Stimulated activated CD4-positive, alpha-beta T cell treated with anti-CD3 and anti-CD28 coated beads, Interleukin-12 subunit alpha, Interleukin-12 subunit beta, amount 100 ng/mL, for 48 hours (primary cell): ENCODE measurements at regions not wholly inside any gene's neighbourhood (a gene's known extent, or its start where the extent isn't known, plus 50 kb on each side); places are given as distances from the start of the nearest gene placed in this dataset.

Experiments used
- DNase-seq, 3 donors: peaks; one replicate each; pipeline ENCODE4 v3.0.0-alpha.2; 2020; ENCODE audit warnings: low read depth in 2 of 3, low spot score in 1 of 3

DNA sequence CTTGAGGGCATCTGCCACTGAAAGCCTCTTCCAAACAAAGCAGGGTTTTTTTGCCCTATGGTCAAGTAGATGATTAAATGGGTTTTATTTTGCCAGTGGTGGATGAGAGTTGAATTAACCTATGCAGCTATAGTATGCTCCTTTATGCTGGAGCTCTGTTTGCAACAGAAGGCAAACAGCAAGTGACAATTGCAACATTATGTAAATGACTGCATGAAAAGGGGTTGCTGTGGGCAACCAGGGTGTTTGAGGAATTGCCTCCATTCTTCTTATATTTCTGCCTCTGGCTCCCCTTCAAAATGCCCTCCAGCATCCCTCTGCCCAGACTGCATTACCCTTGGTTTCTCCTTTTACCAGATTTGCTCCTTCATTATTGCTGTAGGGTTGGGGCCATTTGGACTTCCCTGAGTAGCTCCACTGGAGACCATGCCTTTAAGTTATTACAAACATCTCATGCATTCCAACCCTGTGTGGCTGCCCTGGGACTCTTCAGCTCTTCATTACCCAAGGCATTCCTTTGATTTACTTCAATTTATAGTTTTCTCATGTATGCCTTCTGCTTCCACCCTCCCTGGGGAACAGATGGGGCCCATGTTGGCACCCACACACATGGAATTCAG lies 398.4 kb downstream of the PRDM2 start:
- DNase-seq: no peak

DNA sequence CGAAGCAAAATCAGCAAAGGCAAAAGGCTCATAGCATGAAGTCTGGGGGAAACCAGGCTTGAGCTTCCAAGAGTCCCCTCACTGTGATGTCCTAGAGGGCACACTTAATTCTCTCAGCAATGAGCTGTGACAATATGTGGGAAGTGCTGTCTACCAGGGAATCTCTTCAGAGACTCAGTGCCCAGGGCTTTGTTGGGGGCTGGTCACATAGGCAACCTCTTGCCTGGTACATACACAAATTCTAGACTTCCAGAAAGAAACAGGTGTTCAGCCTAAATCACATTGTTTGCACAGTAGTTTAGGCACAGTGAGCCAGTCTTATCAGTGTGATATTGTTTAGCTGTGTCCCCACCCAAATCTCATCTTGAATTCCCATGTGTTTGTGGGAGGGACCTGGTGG lies 400.5 kb downstream of the PRDM2 start:
- no peak for DNase-seq

DNA sequence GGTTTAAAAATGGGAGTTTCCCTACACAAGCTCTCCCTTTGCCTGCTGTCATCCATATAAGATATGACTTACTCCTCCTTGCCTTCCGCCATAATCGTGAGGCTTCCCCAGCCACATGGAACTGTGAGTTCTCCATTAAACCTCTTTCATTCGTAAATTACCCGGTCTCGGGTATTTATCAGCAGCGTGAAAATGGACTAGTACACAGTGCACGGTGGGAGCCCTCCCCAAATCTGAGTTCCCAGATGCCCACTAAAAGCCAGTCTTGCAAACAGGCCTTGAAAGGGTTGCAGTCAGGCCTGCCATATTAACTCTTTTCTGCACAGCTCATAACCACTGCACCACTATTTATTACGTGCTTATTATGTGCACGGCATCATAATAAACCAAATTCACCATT lies 400.9 kb downstream of the PRDM2 start:
- DNase-seq: no peak

DNA sequence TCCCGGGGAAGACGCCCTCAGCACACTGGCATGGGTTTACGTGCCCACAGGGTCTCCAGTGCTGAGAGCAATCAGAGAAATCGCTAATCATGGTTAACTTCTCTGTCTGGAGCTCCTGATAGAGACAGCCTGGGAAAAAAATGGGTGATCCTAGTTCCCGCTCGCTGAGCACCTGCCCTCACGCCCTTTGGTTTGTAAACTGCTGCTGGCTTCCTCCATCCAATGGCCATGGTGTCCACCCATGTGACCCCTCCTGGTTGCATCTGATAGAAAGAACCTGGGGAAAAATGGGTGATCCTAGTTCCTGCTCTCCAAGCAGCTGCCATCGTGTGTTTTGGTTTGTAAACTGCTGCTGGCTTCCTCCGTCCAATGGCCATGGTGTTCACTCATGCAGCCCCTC lies 402.2 kb downstream of the PRDM2 start:
- DNase-seq: no peak

DNA sequence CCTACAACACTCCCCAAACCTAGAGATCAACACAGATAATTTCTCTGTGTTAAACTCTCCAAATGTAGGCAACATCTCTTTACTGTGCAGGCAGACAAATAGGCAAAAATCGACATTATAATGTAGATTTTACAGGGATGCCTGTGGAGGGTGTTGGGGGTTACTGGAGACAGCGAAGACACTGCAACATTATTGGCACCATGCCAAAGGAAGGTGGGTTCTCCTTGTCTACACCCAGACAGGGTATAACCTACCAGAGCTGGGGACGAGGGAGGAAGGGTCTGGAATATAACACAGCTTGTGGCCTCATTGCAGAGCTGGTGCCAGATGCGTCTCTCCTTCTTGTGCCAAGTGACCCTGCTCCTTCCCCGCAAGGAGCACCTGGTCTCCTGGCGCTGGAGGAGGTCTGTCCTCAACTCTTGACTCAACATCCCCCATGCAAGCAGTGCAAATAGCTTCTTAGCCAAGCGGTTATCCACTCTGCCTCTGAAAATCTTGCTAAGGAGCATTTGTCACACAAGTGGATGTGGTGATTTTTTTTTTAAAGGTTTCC lies 404.0 kb downstream of the PRDM2 start:
- no peak for DNase-seq

DNA sequence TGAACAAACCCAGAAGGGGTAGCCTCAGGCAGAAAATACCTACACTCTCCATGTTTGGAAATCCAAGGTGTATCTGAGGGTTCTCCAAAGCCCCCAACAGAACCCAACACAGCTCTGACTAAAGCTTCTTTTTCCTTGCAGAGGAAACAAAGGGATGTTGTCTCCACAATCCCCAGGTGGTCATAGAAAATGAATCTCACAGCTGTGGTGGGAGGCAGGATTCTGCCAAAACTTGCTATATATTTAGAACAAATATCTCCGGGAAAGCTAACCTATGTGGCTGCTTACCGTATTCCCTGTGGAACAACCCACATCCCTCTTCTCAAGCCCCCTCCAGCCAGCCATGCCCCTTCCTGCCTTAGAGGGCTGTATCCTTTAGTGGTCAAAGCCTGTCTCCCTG lies 406.1 kb downstream of the PRDM2 start:
- DNase-seq: no peak

DNA sequence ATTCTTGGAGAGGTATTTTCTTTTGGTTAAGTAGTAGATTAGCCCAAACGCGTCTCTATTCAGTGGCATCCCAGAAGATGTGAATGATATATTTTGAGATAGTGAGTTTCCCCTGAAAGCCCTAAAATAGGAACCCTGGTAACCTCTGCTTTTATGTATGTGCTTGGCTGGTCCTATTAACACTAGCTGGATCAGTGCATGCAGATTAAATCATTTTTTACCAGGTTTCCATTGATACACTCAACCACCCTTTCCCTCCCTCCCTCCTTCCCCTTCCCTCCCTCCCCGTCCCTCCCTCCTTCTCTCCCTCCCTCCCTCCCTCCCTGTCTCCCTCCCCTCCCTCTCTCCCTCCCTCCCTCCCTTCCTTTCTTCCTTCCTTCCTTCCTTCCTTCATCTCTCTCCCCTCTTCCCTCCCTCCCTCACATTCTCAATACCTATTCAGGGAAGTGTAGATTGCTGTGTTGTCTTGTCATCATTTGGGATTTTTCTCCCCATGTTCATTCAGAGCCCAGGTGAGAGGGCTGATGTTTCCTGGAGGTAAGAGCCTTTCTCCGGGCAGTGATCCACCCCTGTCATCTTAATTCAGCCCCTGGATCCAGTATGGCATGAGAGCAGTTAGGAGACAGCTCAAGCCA lies 406.8 kb downstream of the PRDM2 start:
- DNase-seq: no peak

DNA sequence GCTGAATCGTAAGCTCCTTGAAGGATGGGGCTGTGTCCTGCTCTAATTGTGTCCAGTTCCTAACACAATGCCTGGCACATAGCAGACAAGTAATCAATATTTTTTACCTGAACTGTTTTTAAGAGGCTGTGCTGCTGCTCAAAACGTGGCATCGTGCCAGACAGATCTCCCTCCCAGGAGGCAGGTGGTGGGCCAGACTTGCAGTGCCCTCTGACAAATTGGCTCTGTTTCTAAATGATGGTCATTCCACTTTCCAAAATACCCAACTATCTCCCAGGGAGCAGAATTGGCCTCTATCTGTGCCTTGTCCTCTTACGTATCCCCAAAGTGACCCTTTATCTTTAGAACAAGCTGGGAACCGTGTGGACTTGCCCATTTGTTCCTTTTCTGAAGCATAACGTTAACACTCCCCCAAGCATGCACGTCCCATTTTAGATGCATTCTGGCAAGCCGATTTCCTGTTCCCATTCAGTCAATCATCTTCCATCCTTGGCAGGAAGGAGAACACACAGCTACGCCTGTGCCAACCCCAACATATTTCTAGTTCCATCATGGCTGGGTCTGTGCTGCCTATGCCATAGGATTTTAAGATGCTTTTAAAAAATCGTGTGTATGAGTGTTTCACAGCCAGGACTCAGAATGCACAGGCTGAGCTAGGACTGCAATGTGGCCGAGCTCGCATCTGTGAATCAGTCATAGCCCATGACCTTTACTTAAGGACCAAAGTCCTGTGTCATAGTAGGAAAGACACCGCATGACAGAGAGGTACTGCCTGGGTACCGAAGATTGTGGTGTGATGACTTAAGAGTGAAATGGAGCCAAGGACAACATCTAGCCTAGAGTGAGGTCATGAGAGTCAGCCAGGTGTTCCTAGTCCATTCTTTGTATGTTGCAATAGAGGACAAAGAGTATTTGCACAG lies 408.6 kb downstream of the PRDM2 start:
- DNase-seq: no peak

DNA sequence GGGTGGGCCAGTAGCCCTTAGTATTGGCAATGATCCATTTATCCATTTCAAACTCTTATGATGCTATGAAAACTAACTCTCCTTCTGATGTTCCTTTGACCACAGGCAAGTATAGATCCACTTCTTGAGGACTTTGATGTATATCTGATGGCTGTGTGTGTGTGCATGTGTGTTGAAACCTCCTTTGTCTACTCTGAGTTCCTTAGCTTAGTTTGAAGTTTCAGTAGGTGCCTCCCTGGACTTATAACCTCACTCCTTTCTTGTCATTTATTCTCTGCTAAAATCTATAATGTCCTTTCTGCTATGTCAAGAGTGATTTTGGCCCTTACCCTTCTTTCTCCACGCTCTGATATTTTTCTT lies 409.3 kb downstream of the PRDM2 start:
- DNase-seq: no peak

DNA sequence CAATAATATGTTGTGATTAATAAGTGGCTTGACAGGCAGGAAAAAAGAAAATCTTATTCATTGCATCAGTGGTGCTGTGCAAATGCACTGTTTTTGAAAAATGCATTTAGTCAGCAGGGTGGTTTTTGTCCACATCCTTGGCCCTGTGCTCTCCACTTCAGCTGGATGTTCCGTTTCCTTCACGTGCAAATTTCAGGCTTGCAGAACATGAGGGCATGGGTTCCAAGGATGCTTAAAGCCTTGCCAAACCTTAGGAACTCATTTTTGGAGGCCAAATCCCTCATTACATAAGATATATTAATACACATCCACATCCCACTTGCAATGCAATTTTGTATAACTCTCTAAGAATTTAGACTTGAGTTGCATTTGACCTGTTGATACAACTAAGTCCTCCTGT lies 410.1 kb downstream of the PRDM2 start:
- DNase-seq: no peak

DNA sequence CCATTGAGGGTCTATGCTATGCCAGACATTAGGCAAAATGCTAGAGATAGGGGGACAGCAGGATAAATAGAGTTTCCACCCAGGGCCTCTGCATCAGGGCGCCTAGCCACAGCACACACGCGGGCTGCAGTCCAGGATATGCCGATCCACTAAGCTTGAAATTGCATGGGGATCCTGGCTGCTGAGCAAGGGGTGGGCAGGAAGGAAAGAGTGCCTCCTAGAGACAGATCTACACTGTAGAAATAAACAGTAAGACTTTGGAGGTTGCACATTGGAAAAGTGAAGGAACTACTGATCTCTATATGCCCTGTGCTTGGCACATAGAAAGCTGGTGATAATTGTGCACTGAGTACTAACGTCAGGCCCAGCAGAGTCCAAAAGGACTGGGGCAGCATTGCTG lies 411.1 kb downstream of the PRDM2 start:
- no peak for DNase-seq

DNA sequence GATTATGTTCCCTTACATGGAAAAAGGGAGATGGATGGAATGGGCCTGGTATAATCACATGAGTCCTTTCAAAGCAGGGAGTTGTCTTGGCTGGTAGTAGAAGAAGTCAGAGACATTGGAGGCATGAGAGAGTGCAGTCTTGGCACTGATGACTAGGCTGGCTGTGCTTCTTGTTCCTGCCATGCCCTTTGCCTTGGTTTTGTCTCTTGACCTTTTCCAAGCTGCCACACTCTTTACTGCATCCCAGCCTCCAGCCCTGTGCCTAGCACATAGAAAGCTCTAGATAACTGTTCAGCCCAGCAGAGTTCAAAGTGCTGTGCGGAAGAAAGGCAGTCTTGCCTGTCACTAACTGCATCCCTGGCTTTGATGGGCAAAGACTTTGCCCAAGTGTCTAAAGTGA lies 412.6 kb downstream of the PRDM2 start:
- DNase-seq: no peak

DNA sequence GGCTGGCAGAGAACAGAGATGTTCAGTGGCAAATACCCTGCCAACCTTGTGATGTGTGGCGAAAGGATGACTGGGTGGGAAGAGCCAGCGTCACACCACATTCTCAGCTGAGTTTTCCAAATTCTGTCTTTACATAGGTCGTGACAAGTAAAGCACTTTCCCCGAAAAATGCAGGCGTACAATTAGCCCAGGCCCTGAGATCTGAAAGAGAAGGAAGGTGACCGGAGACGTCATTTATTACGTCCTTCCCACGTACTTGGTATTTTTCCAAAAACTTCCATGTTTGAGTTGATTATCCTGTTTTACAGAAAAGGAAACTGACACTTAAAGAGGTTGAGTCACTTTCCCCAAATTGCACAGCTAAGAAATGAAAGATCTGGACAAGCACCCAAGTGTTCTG lies 413.3 kb downstream of the PRDM2 start:
- no peak for DNase-seq

DNA sequence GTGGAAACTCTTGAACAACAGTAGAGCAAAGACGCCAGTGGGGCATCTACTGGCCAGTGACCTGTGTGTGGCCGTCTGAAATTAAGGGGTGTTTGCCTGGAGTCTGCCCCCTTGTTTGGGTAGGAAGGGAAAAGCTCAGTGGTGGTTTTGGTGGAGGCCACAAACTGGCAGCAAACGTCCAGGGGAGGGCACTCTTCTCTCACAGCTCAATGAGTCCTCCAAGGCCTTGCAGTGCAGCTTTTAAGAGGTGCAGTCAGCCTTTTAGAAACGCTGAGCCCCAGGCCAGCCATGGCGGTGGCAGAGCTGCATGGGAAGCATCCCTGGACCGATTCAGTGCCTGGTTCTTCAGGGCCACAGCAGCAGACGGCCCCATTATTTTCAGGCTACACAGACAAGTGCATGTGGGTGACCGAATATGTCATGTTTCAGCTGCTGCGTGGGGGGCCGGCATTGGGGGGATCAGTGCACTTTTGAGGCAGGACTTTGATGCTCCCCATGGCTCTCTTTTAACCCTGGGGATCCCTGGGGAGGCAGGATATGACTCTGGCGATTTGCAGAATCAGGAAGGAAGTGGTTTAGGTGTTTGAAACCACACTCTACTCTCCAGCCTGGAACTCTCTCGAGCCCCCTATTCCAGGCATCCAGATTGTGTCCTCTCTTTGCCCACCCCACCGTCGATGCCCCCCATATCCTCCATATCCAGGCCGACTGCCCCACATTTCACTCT lies 414.0 kb downstream of the PRDM2 start:
- DNase-seq: no peak

DNA sequence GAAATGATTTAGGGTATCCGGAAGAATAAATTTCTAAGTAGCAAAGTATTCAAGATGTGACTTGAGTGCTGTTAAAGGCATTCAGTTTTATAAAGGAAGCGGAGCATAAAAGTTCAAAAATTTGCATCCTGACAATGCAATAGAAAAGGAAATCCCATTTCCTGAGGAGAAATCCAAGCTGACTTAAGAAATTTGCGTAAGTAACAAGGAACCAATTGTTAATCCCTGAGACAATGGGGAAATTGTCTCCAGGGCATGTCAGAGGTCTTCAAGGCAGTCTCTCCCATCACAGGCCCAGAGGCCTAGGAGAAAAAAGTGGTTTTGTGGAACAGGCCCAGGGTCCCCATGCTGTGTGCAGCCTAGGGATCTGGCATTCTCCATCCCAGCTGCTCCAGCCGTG lies 416.0 kb downstream of the PRDM2 start:
- no peak for DNase-seq

DNA sequence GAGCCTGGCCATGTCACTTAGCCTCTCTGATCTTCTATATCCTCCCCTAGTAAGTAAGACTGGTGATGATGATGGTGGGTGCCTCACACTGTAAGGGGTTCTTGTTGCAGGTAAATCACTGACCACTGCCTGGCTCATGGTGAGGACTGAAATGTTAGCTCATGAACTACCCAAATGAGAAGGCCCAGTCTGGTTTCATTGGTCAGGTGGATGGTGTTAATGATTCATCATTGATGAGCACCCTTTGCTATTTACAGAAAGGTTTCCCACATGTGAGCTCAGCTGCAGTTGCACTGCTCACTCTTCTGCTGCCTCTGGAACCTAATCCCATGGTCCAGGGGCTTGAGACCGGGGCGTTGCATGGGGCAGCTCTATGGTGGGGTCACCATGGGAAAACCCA lies 417.7 kb downstream of the PRDM2 start:
- no peak for DNase-seq

DNA sequence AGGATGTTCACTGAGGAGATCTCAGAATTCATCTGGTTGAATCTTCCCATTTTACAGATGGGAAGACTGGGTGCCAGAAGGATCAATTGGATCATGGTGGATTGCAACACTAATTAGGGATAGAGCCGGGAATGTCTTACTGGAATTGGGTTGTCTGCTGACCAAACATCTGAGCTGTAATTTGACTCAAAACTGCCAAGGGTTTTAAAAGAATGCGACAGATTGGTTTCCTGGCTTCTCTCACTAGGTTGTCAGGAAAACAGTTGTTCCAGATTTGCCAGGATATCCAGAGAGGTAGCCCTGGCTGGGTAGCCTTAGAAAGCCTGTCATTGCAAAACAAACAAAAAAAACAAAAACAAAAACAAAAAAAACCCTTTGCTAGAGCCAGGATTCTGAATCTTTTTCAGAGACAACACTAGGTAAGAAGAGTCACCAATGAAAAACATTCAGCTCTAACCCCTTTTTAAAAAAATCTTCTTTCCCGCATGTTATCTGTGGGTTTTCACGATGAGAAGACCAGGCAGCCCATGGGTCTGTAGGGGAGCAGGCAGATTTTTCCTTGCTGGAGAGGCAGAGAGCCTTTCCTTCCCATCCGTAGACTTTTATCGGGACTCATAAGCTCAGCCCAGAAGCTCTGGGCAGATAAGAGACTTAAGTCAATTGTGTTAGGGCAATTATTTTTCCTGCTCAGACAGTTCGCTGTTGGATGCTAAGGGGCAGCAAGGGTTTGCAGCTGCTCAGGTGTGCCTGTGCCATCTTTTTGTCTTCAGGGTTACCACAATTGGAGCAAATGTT lies 418.9 kb downstream of the PRDM2 start:
- DNase-seq: no peak

DNA sequence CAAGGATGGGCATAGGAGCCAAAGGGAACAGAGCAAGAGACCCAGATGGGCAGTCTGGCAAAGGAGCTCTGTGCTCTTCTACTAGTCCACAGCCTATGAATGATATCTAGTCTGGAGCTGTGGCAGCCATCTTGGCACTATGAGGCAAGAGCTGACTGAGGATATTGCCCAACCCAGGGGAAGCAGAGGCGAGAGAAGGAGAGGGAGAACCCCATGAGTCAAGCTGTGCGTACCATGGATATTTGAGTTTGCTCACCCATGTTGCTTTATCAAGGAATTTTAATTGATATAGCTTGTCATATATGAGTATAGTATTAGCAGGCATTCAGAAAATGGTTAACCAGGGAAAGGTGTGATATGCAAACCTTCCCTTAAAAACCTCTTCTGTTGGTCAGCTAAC lies 420.9 kb downstream of the PRDM2 start:
- no peak for DNase-seq

DNA sequence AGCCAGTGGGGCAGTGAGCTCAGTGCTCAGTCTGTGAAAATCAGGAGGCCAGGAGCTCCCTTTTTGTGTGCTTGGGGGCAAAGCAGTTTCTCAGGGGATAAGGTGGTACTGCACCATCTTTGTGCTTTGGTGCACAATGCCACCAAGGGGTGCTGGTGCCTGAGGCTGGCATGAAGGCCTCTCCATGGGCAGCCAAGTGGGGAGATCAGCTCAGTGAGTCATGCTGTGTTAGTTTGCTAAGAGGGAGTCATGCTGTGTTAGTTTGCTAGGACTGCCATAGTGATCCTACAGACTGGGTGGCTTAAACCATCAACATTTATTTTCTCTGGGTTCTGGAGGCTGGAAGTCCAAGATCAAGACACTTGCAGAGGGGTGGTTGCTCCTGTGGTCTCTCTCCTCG lies 428.1 kb downstream of the PRDM2 start:
- no peak for DNase-seq

DNA sequence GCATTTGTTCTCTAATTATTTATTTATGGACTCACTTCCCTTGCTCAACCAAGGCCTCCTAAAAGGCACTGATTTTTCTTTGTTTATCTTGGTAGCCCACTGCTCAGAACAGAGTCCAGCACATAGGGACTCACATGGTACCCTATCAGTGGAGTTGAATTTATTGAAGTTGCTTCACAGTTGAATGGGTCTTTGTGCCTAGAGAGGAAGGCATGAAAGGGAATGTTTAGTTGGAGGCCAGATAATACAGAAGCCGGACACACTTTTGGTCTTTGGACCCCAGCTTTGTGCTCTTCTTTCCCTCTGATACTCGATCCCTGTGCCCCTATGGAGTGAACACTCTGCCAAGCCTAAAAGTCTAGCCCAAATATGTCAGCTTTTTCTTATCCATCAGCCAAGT lies 429.0 kb downstream of the PRDM2 start:
- DNase-seq: no peak

DNA sequence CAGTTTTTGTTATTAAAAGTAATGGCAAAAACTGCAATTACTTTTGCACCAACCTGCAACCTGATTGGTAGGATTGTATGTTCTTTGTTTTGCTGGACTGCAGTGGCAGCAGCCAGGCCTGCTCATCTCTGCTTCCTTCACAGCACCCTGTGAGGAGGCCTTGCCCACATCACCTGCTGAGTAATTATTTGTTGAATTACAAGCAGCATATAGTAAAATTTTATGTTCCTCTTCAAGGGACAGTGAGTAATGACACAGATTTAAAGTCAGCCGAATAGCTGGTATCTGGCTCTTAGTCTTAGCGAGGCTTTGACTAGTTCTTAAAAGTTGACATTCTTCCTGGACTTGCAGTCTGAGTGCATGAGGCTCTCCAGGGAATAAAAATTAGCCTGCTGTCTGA lies 435.1 kb downstream of the PRDM2 start:
- DNase-seq: no peak
